ENCODE measurements at regions not wholly inside any gene's neighbourhood (a gene's known extent, or its start where the extent isn't known, plus 50 kb on each side); places are given as distances from the start of the nearest gene placed in this dataset.

DNA sequence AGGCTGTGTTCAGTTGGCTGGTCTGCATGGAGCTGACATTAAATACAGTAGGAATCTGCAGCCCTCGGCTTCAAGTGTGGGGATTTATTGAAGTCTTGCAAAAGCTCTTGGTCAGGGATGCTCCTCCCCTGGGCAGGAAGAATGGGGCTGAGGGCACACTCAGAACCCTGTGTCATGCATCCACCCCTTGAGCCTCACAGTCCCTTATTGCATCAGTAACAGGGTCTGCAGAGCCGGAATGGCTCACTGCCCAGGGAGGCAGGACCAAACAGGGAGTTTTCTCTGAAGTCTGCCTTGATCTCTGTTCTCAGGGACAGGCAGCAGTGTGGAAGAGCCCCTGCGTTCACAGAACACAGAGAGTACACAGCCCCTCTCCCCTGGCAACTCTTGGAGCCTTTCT lies 216.8 kb downstream of the ENGASE start:
- TF ChIP-seq SMC3 (conservative IDR thresholded peaks at IDR 0.05; ENCODE audit: poor library complexity), result no peak
- TF ChIP-seq, protein P1, sequence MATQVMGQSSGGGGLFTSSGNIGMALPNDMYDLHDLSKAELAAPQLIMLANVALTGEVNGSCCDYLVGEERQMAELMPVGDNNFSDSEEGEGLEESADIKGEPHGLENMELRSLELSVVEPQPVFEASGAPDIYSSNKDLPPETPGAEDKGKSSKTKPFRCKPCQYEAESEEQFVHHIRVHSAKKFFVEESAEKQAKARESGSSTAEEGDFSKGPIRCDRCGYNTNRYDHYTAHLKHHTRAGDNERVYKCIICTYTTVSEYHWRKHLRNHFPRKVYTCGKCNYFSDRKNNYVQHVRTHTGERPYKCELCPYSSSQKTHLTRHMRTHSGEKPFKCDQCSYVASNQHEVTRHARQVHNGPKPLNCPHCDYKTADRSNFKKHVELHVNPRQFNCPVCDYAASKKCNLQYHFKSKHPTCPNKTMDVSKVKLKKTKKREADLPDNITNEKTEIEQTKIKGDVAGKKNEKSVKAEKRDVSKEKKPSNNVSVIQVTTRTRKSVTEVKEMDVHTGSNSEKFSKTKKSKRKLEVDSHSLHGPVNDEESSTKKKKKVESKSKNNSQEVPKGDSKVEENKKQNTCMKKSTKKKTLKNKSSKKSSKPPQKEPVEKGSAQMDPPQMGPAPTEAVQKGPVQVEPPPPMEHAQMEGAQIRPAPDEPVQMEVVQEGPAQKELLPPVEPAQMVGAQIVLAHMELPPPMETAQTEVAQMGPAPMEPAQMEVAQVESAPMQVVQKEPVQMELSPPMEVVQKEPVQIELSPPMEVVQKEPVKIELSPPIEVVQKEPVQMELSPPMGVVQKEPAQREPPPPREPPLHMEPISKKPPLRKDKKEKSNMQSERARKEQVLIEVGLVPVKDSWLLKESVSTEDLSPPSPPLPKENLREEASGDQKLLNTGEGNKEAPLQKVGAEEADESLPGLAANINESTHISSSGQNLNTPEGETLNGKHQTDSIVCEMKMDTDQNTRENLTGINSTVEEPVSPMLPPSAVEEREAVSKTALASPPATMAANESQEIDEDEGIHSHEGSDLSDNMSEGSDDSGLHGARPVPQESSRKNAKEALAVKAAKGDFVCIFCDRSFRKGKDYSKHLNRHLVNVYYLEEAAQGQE (IDR thresholded peaks at IDR 0.05; ENCODE audit: borderline replicate concordance), result no peak
- no peak for TF ChIP-seq POLR2AphosphoS5 (IDR thresholded peaks at IDR 0.05)
- TF ChIP-seq, protein P2, sequence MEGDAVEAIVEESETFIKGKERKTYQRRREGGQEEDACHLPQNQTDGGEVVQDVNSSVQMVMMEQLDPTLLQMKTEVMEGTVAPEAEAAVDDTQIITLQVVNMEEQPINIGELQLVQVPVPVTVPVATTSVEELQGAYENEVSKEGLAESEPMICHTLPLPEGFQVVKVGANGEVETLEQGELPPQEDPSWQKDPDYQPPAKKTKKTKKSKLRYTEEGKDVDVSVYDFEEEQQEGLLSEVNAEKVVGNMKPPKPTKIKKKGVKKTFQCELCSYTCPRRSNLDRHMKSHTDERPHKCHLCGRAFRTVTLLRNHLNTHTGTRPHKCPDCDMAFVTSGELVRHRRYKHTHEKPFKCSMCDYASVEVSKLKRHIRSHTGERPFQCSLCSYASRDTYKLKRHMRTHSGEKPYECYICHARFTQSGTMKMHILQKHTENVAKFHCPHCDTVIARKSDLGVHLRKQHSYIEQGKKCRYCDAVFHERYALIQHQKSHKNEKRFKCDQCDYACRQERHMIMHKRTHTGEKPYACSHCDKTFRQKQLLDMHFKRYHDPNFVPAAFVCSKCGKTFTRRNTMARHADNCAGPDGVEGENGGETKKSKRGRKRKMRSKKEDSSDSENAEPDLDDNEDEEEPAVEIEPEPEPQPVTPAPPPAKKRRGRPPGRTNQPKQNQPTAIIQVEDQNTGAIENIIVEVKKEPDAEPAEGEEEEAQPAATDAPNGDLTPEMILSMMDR (IDR thresholded peaks at IDR 0.05; ENCODE audit: poor library complexity, severe bottlenecking), result no peak
- TF ChIP-seq EZH2 (IDR thresholded peaks at IDR 0.05; ENCODE audit: borderline replicate concordance, insufficient read depth, low read length, poor library complexity, severe bottlenecking), result no peak
- no peak for TF ChIP-seq EP300 (conservative IDR thresholded peaks at IDR 0.05; ENCODE audit: poor library complexity, severe bottlenecking)
- TF ChIP-seq RAD21 (conservative IDR thresholded peaks at IDR 0.05), result no peak
- TF ChIP-seq TAF1 (IDR thresholded peaks at IDR 0.05; ENCODE audit: low read depth), result no peak
- no peak for TF ChIP-seq MXI1 (conservative IDR thresholded peaks at IDR 0.05; ENCODE audit: poor library complexity, severe bottlenecking)

Data from neural cell (in vitro differentiated cells).